Fibroblast of skin of left biceps (primary cell): ENCODE measurements at regions not wholly inside any gene's neighbourhood (a gene's known extent, or its start where the extent isn't known, plus 50 kb on each side); places are given as distances from the start of the nearest gene placed in this dataset.

ENCODE experiments used
- DNase-seq, 2 experiments: peaks; one replicate each; pipeline ENCODE4 v3.0.0-alpha.2; 2013; ENCODE audit warnings: low read depth in 2 of 2

GRCh38 chr13:22060187-22060586, 389.3 kb downstream of the FGF9 start:
- DNase-seq = no peak

GRCh38 chr13:22061371-22061805, 390.5 kb downstream of the FGF9 start:
- no peak for DNase-seq

DNA sequence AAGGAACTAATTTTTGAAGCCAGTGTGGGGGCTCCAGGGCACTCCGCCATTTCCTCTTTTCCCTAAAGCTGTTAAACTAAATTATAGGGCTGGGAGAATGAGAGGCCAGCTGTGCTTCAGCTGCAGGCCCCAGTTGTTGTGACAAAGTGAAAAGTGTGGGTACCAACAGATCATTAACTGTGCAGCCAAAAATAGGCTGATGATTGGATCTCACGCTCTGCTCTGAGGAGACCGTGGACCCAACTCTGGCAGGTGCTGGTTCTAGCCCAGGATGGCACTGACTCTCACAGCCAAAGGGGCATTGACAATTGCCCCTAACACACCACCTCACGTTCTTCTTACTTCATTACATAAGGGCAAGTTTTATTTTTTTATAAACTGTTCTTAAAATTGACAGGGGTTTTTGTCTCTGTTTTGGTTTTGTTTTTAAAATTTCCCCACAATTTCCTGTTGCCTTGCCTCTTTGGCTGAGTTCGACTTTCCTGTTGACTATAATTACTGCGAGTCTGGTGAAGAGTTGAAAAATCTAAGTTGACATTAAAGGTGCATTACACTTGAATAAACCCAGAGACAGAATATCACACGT, 391.0 kb downstream of the FGF9 start:
- DNase-seq = no peak

GRCh38 chr13:22062478-22063205, 391.8 kb downstream of the FGF9 start:
- no peak for DNase-seq

GRCh38 chr13:22063416-22064124, 392.7 kb downstream of the FGF9 start:
- DNase-seq = no peak

GRCh38 chr13:22064854-22065620, 394.2 kb downstream of the FGF9 start:
- no peak for DNase-seq

GRCh38 chr13:22073718-22074117, 402.8 kb downstream of the FGF9 start:
- no peak for DNase-seq

GRCh38 chr13:22074403-22074802, 403.5 kb downstream of the FGF9 start:
- DNase-seq = no peak

- DNase-seq = no peak
Measured at GRCh38 chr13:22076658-22077057, 405.8 kb downstream of the FGF9 start.

DNA sequence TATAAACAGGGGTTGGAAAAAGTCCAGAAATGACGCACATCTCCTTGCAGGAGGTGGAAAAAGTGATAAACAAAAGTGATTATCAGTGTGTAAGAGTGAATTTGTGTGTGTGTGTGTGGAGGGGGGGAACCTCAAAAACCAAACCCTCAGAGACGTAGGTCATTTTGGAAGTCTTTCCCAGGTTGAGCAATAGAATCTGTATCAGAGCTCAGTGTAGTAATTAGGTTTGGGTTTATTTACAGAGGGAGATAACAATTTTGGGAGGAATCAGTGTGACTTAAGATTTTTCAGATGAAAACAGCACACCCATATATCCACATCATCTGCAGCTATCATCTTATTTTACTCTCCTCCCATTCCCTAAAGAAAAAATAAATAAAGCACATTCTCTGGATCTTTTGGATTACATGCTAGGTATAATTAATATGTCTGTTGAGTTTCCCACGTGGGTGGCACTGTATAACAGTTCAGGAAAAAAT, 406.4 kb downstream of the FGF9 start:
- DNase-seq = no peak

GRCh38 chr13:22077764-22078163, 406.9 kb downstream of the FGF9 start:
- no peak for DNase-seq

- no peak for DNase-seq
Measured at GRCh38 chr13:22079961-22080360, 409.1 kb downstream of the FGF9 start.

GRCh38 chr13:22080832-22081231, 410.0 kb downstream of the FGF9 start:
- DNase-seq = no peak

DNA sequence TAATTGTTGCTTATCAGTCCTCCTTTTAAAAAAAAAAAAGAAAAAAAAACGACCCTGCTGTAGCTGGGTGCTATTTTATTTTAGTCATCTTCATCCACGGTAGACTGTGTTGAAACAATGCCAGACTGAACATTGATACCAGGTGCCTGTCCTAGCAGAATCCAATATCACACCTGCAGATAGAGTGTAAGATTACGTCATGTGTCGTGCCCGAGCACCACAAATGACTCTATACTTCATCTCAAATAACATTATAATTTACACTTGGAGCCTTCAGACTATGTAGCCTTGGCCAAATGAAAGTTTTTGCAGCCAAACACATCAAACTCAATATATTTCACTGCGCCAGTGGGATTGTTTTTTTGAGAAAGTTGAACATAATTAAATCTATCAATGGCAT, 410.6 kb downstream of the FGF9 start:
- no peak for DNase-seq

- no peak for DNase-seq
Measured at GRCh38 chr13:22082030-22082429, 411.2 kb downstream of the FGF9 start.

- no peak for DNase-seq
Measured at GRCh38 chr13:22082437-22083100, 411.7 kb downstream of the FGF9 start.

- DNase-seq = no peak
Measured at GRCh38 chr13:22085001-22085400, 414.1 kb downstream of the FGF9 start.

- DNase-seq = peak; percentile 27 to 49
Measured at GRCh38 chr13:22086597-22087330, 415.9 kb downstream of the FGF9 start.

- DNase-seq = no peak
Measured at GRCh38 chr13:22090106-22090505, 419.2 kb downstream of the FGF9 start.

DNA sequence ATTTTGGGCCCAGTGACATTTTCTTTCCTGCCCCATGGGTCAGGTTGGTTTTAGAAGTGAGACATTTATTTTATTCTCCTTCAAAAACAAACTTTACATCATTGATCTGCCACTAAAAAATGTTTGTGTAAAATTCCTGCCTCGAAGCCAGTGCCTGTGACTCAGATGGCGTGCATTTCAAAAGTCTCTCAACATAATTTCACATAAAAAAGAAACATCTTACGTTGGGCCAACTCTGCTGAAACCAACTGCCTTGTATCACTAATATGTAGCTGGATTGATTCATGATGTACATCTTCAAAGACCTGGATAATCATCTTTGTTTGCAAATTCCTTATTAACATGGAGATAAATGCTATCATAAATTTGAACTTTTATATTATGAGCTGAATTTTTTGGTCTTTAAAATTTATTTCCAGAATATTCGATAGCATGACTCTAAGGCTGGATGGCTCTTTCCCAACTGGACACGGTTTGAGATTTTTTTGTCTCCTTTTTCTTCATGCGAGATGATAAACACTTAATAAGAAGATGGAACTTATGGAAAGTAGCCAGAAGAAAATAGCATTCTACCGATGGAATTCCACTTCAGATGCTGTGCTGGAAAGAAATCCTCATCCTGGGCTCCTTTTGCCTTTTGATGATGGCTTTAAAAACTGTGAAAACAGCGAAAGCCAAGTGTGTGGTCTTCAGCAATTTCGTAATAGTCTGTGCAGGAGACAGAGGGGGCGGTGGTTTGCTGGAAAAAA, 420.5 kb downstream of the FGF9 start:
- peak; percentile 50 to 54 for DNase-seq
